ENCODE measurements at regions not wholly inside any gene's neighbourhood (a gene's known extent, or its start where the extent isn't known, plus 50 kb on each side); places are given as distances from the start of the nearest gene placed in this dataset.

GRCh38 chr2:199163613-199164458 is 293.9 kb downstream of the SATB2 start:
- no peak overlapping the region for H3K4me3 ChIP-seq (ENCODE audit: low read depth, low read length)
- DNase-seq (ENCODE audit: low read depth), result no peak
- H3K36me3 ChIP-seq (ENCODE audit: control insufficient read depth, insufficient read depth, low read length), result no peaks in the 10 kb centered on the region
- TF ChIP-seq, protein P1, sequence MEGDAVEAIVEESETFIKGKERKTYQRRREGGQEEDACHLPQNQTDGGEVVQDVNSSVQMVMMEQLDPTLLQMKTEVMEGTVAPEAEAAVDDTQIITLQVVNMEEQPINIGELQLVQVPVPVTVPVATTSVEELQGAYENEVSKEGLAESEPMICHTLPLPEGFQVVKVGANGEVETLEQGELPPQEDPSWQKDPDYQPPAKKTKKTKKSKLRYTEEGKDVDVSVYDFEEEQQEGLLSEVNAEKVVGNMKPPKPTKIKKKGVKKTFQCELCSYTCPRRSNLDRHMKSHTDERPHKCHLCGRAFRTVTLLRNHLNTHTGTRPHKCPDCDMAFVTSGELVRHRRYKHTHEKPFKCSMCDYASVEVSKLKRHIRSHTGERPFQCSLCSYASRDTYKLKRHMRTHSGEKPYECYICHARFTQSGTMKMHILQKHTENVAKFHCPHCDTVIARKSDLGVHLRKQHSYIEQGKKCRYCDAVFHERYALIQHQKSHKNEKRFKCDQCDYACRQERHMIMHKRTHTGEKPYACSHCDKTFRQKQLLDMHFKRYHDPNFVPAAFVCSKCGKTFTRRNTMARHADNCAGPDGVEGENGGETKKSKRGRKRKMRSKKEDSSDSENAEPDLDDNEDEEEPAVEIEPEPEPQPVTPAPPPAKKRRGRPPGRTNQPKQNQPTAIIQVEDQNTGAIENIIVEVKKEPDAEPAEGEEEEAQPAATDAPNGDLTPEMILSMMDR (IDR thresholded peaks at IDR 0.05; ENCODE audit: insufficient read depth, low read length, poor library complexity, severe bottlenecking), result no peak
- no peaks in the 10 kb centered on the region for H3K27me3 ChIP-seq (ENCODE audit: control insufficient read depth, insufficient read depth, low read length)

DNA sequence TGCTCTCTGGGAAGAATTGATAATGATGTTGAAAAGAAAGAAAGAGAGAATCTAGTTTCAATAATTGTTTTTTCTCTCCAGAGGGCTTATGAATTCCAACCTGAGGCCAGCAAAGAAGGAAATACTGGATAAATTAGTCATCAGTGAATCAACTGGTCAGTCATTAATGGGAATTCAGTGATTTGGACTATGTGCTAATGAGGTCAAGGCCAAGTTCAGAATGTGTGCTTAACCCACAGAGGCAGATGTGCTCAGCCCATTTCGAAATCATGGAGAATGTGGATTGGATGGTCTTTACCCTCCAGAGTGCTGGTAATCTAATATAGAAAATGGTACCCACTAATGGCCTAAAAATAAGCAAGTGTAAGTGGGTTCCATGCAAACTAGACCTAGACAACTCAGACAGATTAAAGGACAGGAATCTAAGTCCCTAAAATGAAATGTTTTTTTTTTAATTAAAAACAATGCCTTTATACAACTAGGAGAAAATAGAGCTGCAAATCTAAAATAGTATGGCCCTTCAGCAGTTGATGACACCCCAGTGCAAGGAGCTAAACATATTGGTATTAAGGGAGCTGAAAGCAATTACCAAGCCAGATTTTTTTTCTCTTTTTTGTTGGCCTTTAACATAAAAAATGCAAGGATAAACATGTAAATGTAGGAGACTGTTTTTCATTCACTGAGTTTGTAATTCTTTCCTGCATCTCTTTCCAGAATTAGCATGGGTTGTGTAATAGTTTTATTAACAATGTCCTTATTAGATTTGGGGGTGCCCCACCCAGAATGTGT is 296.9 kb downstream of the SATB2 start:
- Histone ChIP-seq H3K4me3 (ENCODE audit: low read depth, low read length) (no peak overlapping the region), H3K27me3 (ENCODE audit: control insufficient read depth, insufficient read depth, low read length) (no peaks in the 10 kb centered on the region), H3K36me3 (ENCODE audit: control insufficient read depth, insufficient read depth, low read length) (no peaks in the 10 kb centered on the region)
- DNase-seq (ENCODE audit: low read depth), result peak; percentile 76
- TF ChIP-seq, protein P1 (IDR thresholded peaks at IDR 0.05; ENCODE audit: insufficient read depth, low read length, poor library complexity, severe bottlenecking), result no peak

GRCh38 chr2:199160081-199160480 is 297.7 kb downstream of the SATB2 start:
- DNase-seq (ENCODE audit: low read depth), result no peak
- TF ChIP-seq, protein P1 (IDR thresholded peaks at IDR 0.05; ENCODE audit: insufficient read depth, low read length, poor library complexity, severe bottlenecking), result no peak
- no peaks in the 10 kb centered on the region for H3K27me3 ChIP-seq (ENCODE audit: control insufficient read depth, insufficient read depth, low read length)
- no peaks in the 10 kb centered on the region for H3K36me3 ChIP-seq (ENCODE audit: control insufficient read depth, insufficient read depth, low read length)
- no peak overlapping the region for H3K4me3 ChIP-seq (ENCODE audit: low read depth, low read length)

GRCh38 chr2:199148076-199148845 is 309.5 kb downstream of the SATB2 start:
- no peaks in the 10 kb centered on the region for H3K27me3 ChIP-seq (ENCODE audit: control insufficient read depth, insufficient read depth, low read length)
- DNase-seq (ENCODE audit: low read depth), result no peak
- TF ChIP-seq, protein P1 (IDR thresholded peaks at IDR 0.05; ENCODE audit: insufficient read depth, low read length, poor library complexity, severe bottlenecking), result no peak

GRCh38 chr2:199147216-199147615 is 310.5 kb downstream of the SATB2 start:
- TF ChIP-seq, protein P1 (IDR thresholded peaks at IDR 0.05; ENCODE audit: insufficient read depth, low read length, poor library complexity, severe bottlenecking), result no peak
- no peak for DNase-seq (ENCODE audit: low read depth)
- Histone ChIP-seq H3K27me3 (ENCODE audit: control insufficient read depth, insufficient read depth, low read length) (no peaks in the 10 kb centered on the region), H3K36me3 (ENCODE audit: control insufficient read depth, insufficient read depth, low read length) (no peaks in the 10 kb centered on the region), H3K4me3 (ENCODE audit: low read depth, low read length) (no peak overlapping the region)

More at GRCh38 chr2:199148076-199148845, 309.5 kb downstream of the SATB2 start:
- Histone ChIP-seq H3K36me3 (ENCODE audit: control insufficient read depth, insufficient read depth, low read length) (no peaks in the 10 kb centered on the region), H3K4me3 (ENCODE audit: low read depth, low read length) (no peak overlapping the region)
